ENCODE measurements at regions not wholly inside any gene's neighbourhood (a gene's known extent, or its start where the extent isn't known, plus 50 kb on each side); places are given as distances from the start of the nearest gene placed in this dataset.
"Not testable (repeated sequence)": the region's sequence is repeated elsewhere in the genome, so short reads cannot be mapped to it uniquely, and the experiment has no call there.

- no peak for DNase-seq (ENCODE audit: low read depth)
Measured at GRCh38 chr6:155913816-155914215, 458.2 kb upstream of the NOX3 start.

GRCh38 chr6:155909710-155910109, 454.1 kb upstream of the NOX3 start:
- DNase-seq (ENCODE audit: low read depth), result no peak

GRCh38 chr6:155895641-155896040, 440.0 kb upstream of the NOX3 start:
- no peak for DNase-seq (ENCODE audit: low read depth)

GRCh38 chr6:155894758-155895157, 439.1 kb upstream of the NOX3 start:
- no peak for DNase-seq (ENCODE audit: low read depth)

GRCh38 chr6:155894262-155894661, 438.6 kb upstream of the NOX3 start:
- DNase-seq (ENCODE audit: low read depth), result no peak

- DNase-seq (ENCODE audit: low read depth), result no peak
Measured at GRCh38 chr6:155890409-155890808, 434.8 kb upstream of the NOX3 start.

GRCh38 chr6:155889410-155889809, 433.8 kb upstream of the NOX3 start:
- no peak for DNase-seq (ENCODE audit: low read depth)

GRCh38 chr6:155887421-155887820, 431.8 kb upstream of the NOX3 start:
- DNase-seq (ENCODE audit: low read depth), result no peak

- DNase-seq (ENCODE audit: low read depth), result peak; percentile 27
Measured at GRCh38 chr6:155883741-155884140, 428.1 kb upstream of the NOX3 start.

GRCh38 chr6:155883334-155883731, 427.7 kb upstream of the NOX3 start:
- no peak for DNase-seq (ENCODE audit: low read depth)

GRCh38 chr6:155882527-155883333, 427.1 kb upstream of the NOX3 start:
- DNase-seq (ENCODE audit: low read depth), result peak; percentile 0

- no peak for DNase-seq (ENCODE audit: low read depth)
Measured at GRCh38 chr6:155881826-155882526, 426.3 kb upstream of the NOX3 start.

- peak; percentile 3 for DNase-seq (ENCODE audit: low read depth)
Measured at GRCh38 chr6:155880900-155881299, 425.3 kb upstream of the NOX3 start.

GRCh38 chr6:155872961-155873360, 417.3 kb upstream of the NOX3 start:
- DNase-seq (ENCODE audit: low read depth), result no peak

GRCh38 chr6:155867682-155868081, 412.0 kb upstream of the NOX3 start:
- no peak for DNase-seq (ENCODE audit: low read depth)

GRCh38 chr6:155866676-155867390, 411.2 kb upstream of the NOX3 start:
- DNase-seq (ENCODE audit: low read depth), result not testable (repeated sequence)

GRCh38 chr6:155861821-155862220, 406.2 kb upstream of the NOX3 start:
- no peak for DNase-seq (ENCODE audit: low read depth)

- DNase-seq (ENCODE audit: low read depth), result not testable (repeated sequence)
Measured at GRCh38 chr6:155858906-155859305, 403.3 kb upstream of the NOX3 start.

GRCh38 chr6:155854787-155855186, 399.1 kb upstream of the NOX3 start:
- DNase-seq (ENCODE audit: low read depth), result no peak

- DNase-seq (ENCODE audit: low read depth), result no peak
Measured at GRCh38 chr6:155853011-155853410, 397.4 kb upstream of the NOX3 start.

GRCh38 chr6:155850408-155850841, 394.8 kb upstream of the NOX3 start:
- peak; percentile 1 for DNase-seq (ENCODE audit: low read depth)

- no peak for DNase-seq (ENCODE audit: low read depth)
Measured at GRCh38 chr6:155847711-155848110, 392.1 kb upstream of the NOX3 start.

- DNase-seq (ENCODE audit: low read depth), result no peak
Measured at GRCh38 chr6:155837474-155837873, 381.8 kb upstream of the NOX3 start.

Measured in amniotic epithelial cell (primary cell).